ENCODE measurements at regions not wholly inside any gene's neighbourhood (a gene's known extent, or its start where the extent isn't known, plus 50 kb on each side); places are given as distances from the start of the nearest gene placed in this dataset.

- H3K4me2 ChIP-seq (ENCODE audit: low read depth, low read length): no peak overlapping the region
- H3K23ac ChIP-seq (ENCODE audit: low read depth, low read length): no peak overlapping the region
- no peak overlapping the region for H3K18ac ChIP-seq (ENCODE audit: low read depth, low read length)
- no peaks in the 10 kb centered on the region for H3K79me1 ChIP-seq (ENCODE audit: low read depth in 1 of 2, low read length in 2 of 2)
- H2BK15ac ChIP-seq (ENCODE audit: low read depth, low read length): no peak overlapping the region
- H3K4me3 ChIP-seq (ENCODE audit: insufficient read depth, low read depth, low read length): no peak overlapping the region
- no peaks in the 10 kb centered on the region for H3K9me3 ChIP-seq (ENCODE audit: control insufficient read depth, insufficient read depth, low read length)
- intact Hi-C loops (cut with micrococcal nuclease) (no loop called here), in situ Hi-C loops (cut with MboI; ENCODE audit: low sequenced_read_pairs) (no loop called here), dilution Hi-C loops (cut with HindIII; ENCODE audit: low sequenced_read_pairs, unreplicated experiment) (no loop called here)
- no peak overlapping the region for H4K8ac ChIP-seq (ENCODE audit: low read depth in 2 of 2, low read length in 2 of 2)
- no peak for TF ChIP-seq CTCF (conservative IDR thresholded peaks at IDR 0.05; ENCODE audit: low read depth, low read length)
- no peak for TF ChIP-seq MXI1 (IDR thresholded peaks at IDR 0.05; ENCODE audit: borderline replicate concordance, low read depth, low read length)
- no peak for TF ChIP-seq MAZ (IDR thresholded peaks at IDR 0.05; ENCODE audit: borderline replicate concordance, low read depth, low read length)
- no peak for TF ChIP-seq MAFK (IDR thresholded peaks at IDR 0.05; ENCODE audit: low read depth, low read length)
- TF ChIP-seq BHLHE40 (IDR thresholded peaks at IDR 0.05; ENCODE audit: low read depth, low read length): no peak
- no peak for TF ChIP-seq USF2 (IDR thresholded peaks at IDR 0.05; ENCODE audit: low read depth, low read length)
- TF ChIP-seq RCOR1 (IDR thresholded peaks at IDR 0.05; ENCODE audit: insufficient replicate concordance, low read length): no peak
- no peak for TF ChIP-seq NFE2L2 (IDR thresholded peaks at IDR 0.05; ENCODE audit: low read depth, low read length)
- TF ChIP-seq RAD21 (IDR thresholded peaks at IDR 0.05; ENCODE audit: low read length): no peak
- TF ChIP-seq RFX5 (IDR thresholded peaks at IDR 0.05; ENCODE audit: low read depth, low read length): no peak
- TF ChIP-seq CHD1 (IDR thresholded peaks at IDR 0.05; ENCODE audit: low read depth, low read length): no peak
- ATAC-seq (ENCODE audit: low read depth): no peak
- H3K27me3 ChIP-seq (ENCODE audit: control insufficient read depth, insufficient read depth, low read length): no peaks in the 10 kb centered on the region
- no peak overlapping the region for H3K14ac ChIP-seq (replicated peaks; ENCODE audit: low read depth, low read length)
- WGBS, 2 experiments (ENCODE audit: extremely low coverage in 2 of 2, insufficient read length in 1 of 2): no CpG with 5 or more reads among the region's 3 CpGs
- H3K4ac ChIP-seq (ENCODE audit: low read depth, low read length): no peak overlapping the region
- POLR2A ChIA-PET (ENCODE audit: unreplicated experiment): no interaction called here
- DNase-seq: no peak
- H3K4me1 ChIP-seq (ENCODE audit: control insufficient read depth, insufficient read depth, low read length): no peaks in the 10 kb centered on the region
- no peak overlapping the region for H3K56ac ChIP-seq (ENCODE audit: extremely low read depth, insufficient read depth, low read length)
- no peak overlapping the region for H3K27ac ChIP-seq (ENCODE audit: insufficient read depth, low read length)
- no peak overlapping the region for H4K5ac ChIP-seq (ENCODE audit: low read depth, low read length)
- no TSS peak for BruUV-seq (replicated peaks)
- H2BK120ac ChIP-seq (ENCODE audit: low read depth, low read length): no peak overlapping the region
- no peak overlapping the region for H2AK5ac ChIP-seq (ENCODE audit: low read depth, low read length)
- H3K36me3 ChIP-seq (ENCODE audit: control insufficient read depth, insufficient read depth, low read length): no peaks in the 10 kb centered on the region
- H2BK20ac ChIP-seq (ENCODE audit: low read depth, low read length): no peak overlapping the region
- H2AK9ac ChIP-seq (replicated peaks; ENCODE audit: low read depth, low read length, poor library complexity): no peak overlapping the region
- no peak overlapping the region for H2AFZ ChIP-seq (replicated peaks; ENCODE audit: low read length, poor library complexity)
- CTCF ChIA-PET: no interaction called here
- H2BK5ac ChIP-seq (ENCODE audit: low read depth, low read length, poor library complexity, severe bottlenecking): no peak overlapping the region
- H4K20me1 ChIP-seq (ENCODE audit: insufficient read depth, low read length): no peaks in the 10 kb centered on the region
- no peak overlapping the region for H3K9ac ChIP-seq (ENCODE audit: low read depth, low read length)
- no peaks in the 10 kb centered on the region for H3K9me1 ChIP-seq (ENCODE audit: insufficient read depth, low read length)
- no peak overlapping the region for H4K91ac ChIP-seq (ENCODE audit: insufficient read depth, low read depth, low read length)
These were observed 659.8 kb upstream of the MEF2C start for GRCh38 chr5:89542736-89543135.
